ENCODE measurements at regions not wholly inside any gene's neighbourhood (a gene's known extent, or its start where the extent isn't known, plus 50 kb on each side); places are given as distances from the start of the nearest gene placed in this dataset.

DNA sequence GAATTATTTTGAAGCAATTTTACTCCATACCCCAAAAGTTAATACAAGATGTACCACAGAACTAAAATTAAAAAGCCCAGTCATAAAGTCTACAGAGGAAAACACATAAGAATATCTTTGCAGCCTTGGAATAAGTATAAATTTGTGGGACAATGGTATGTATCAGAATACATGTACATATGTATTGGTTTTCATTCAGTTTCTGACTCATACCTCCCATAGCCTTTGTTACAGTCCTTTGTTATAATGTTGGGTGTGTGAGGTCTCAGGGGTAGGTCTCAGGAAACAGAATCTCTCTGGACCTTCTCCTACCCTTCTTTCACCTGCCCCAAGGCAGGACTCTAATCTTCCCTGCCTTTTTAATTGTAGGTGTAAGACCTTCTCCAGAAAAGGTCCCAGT lies 1370.7 kb upstream of the CDH2 start:
- H3K27ac ChIP-seq: no peak overlapping the region
- TF ChIP-seq, protein P1, sequence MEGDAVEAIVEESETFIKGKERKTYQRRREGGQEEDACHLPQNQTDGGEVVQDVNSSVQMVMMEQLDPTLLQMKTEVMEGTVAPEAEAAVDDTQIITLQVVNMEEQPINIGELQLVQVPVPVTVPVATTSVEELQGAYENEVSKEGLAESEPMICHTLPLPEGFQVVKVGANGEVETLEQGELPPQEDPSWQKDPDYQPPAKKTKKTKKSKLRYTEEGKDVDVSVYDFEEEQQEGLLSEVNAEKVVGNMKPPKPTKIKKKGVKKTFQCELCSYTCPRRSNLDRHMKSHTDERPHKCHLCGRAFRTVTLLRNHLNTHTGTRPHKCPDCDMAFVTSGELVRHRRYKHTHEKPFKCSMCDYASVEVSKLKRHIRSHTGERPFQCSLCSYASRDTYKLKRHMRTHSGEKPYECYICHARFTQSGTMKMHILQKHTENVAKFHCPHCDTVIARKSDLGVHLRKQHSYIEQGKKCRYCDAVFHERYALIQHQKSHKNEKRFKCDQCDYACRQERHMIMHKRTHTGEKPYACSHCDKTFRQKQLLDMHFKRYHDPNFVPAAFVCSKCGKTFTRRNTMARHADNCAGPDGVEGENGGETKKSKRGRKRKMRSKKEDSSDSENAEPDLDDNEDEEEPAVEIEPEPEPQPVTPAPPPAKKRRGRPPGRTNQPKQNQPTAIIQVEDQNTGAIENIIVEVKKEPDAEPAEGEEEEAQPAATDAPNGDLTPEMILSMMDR (conservative IDR thresholded peaks at IDR 0.05): no peak
- TF ChIP-seq ZFX (IDR thresholded peaks at IDR 0.05): no peak

DNA sequence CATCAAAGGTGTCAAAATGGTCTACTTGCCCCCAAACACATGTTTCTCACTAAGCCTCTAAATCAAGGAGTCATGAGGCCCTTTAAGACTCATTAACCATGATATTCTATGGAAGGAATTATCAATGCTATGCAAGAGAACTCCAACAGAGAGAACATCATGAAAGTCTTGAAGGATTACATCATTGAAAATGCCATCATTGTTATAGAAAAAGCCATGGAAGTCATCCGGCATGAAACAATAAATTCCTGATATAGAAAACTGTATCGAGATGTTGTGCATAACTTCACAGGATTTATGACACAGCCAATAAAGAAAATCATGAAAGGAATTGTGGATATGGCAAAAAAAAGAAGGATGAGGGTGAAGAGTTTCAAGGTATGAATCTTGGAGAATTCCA lies 1363.6 kb upstream of the CDH2 start:
- no peak overlapping the region for H3K27ac ChIP-seq
- TF ChIP-seq ZFX (IDR thresholded peaks at IDR 0.05): no peak
- TF ChIP-seq, protein P1 (conservative IDR thresholded peaks at IDR 0.05): no peak

DNA sequence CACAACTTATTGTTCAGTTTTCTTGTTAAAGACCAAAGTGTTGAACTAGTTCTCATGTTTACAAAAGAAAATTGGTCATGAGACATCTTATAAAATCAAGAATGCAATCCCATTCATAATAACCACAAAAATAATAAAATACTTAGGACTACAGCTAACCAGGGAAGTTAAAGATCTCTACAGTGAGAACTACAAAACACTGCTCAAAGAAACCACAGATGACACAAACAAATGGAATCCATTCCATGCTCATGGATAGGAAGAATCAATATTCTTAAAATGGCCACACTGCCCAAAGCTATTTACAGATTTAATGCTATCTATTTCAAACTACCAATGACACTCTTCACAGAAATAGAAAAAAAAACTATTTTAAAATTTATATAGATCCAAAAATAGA lies 1354.8 kb upstream of the CDH2 start:
- TF ChIP-seq, protein P1 (conservative IDR thresholded peaks at IDR 0.05): no peak

DNA sequence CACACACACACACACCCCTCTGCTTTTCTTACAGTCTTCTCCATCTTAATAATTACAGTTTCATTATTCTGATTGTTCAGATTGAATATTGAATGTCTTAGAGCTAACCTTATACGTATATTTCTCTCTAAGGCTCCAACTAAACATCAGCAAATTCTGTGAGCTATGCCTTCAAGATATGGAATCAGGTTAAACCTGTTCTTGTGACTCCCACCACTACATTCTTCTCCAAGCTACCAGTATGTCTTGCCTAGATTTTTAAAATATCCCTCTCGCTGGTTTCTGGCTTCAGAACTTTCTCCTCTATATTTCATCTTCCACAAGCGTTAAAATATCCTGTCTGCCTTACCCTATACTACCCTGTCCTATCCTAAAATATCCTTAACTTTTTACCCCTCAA lies 1346.4 kb upstream of the CDH2 start:
- TF ChIP-seq, protein P1 (conservative IDR thresholded peaks at IDR 0.05): no peak
- TF ChIP-seq ZFX (IDR thresholded peaks at IDR 0.05): no peak
- no peak overlapping the region for H3K27ac ChIP-seq

More for the DNA sequence above, 1354.8 kb upstream of the CDH2 start:
- H3K27ac ChIP-seq: no peak overlapping the region

DNA sequence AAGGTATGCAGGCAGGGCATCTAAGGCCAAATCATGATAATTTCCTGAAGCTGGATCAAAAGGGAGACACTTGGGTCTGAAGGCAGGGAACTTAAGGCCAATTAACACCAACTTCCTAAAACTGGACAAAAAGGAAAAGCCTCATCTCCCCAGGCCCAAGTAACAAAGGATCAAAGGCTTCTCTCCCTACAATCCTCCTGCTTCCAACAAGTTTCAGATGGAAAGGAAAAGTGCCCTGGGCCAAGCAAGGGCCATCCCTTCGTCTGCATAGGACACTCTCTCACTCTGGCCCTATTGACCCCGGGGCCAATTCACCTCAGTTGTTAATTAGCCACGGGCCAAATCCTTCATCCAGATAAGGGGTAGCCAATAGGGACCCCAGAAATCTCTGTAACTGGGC lies 1335.8 kb upstream of the CDH2 start:
- no peak for TF ChIP-seq ZFX (IDR thresholded peaks at IDR 0.05)
- TF ChIP-seq, protein P1 (conservative IDR thresholded peaks at IDR 0.05): no peak
- H3K27ac ChIP-seq: no peak overlapping the region

DNA sequence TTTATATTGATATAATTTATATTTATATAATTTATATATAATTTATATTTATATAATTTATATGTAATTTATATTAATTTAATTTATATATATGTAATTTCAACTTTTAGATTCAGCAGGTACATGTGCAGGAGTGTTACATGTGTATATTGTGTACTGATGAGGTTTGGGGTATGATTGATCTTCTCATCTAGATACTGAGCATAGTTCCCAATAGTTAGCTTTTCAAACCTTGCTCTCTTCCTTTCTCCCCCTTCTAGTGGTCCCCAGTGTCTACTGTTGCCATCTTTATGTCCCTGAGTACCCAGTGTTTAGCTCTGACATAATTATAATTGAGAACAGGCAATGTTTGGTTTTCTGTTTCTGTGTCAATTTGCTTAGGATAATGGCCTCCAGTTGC lies 1335.3 kb upstream of the CDH2 start:
- TF ChIP-seq, protein P1 (conservative IDR thresholded peaks at IDR 0.05): no peak
- no peak for TF ChIP-seq ZFX (IDR thresholded peaks at IDR 0.05)
- no peak overlapping the region for H3K27ac ChIP-seq

DNA sequence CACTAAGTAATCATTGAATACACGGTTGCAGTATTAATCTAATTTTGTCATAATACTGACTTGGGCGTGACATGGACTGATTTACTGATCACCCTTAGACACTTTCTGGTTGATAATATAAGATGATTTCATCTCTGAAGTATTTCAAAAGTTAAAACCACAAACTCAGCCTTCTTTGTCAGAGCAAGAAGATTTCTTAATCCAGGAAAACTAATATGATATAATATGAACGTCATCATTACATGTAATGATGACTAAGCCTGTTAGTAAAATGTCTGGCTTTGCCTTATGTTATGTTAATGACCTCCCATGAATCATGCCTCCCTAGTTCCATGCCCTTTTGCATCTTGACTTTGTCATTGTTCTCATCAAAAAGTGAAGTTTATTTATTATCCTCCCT lies 1325.0 kb upstream of the CDH2 start:
- no peak overlapping the region for H3K27ac ChIP-seq
- TF ChIP-seq, protein P1 (conservative IDR thresholded peaks at IDR 0.05): no peak
- no peak for TF ChIP-seq ZFX (IDR thresholded peaks at IDR 0.05)
